OCI-LY7 (cell line): ENCODE measurements at regions not wholly inside any gene's neighbourhood (a gene's known extent, or its start where the extent isn't known, plus 50 kb on each side); places are given as distances from the start of the nearest gene placed in this dataset.

Experiments
- EZH2phosphoT487 ChIP-seq: fragments of 200-600 bp; sonication (generic); IDR thresholded peaks from 2 replicates; pipeline ENCODE4 v1.6.1; 2018; ENCODE audit warnings: low read depth, borderline replicate concordance, mild to moderate bottlenecking, mixed run types, antibody characterized with exemption, low read length, moderate library complexity, mixed read lengths
- TF ChIP-seq, protein P1 (sequence below): fragments of 200-600 bp; sonication (generic); conservative IDR thresholded peaks from 2 replicates; pipeline ENCODE4 v1.5.1; 2014; ENCODE audit warnings: mild to moderate bottlenecking, antibody characterized with exemption, low read length, moderate library complexity, mixed read lengths

DNA sequence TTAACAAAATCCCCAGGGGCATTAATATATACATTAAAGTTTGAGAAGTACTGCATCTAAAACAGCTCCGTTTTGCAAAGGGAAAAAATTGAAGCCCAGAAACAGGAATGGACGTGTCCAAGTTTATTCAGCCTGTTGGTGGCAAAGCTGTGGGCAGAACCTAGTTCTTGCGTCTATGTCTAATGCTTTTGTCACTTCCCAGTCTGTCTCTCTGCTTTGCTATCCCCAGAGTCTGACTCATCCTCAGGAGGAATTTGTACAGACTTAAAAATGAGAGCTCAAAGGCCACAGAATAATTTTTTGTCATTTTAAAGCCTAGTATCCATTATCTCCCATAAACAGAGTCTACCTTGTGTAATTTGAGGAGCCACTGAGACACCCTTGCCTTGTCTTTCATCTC, 330.9 kb upstream of the GRIA1 start:
- TF ChIP-seq, protein P1, sequence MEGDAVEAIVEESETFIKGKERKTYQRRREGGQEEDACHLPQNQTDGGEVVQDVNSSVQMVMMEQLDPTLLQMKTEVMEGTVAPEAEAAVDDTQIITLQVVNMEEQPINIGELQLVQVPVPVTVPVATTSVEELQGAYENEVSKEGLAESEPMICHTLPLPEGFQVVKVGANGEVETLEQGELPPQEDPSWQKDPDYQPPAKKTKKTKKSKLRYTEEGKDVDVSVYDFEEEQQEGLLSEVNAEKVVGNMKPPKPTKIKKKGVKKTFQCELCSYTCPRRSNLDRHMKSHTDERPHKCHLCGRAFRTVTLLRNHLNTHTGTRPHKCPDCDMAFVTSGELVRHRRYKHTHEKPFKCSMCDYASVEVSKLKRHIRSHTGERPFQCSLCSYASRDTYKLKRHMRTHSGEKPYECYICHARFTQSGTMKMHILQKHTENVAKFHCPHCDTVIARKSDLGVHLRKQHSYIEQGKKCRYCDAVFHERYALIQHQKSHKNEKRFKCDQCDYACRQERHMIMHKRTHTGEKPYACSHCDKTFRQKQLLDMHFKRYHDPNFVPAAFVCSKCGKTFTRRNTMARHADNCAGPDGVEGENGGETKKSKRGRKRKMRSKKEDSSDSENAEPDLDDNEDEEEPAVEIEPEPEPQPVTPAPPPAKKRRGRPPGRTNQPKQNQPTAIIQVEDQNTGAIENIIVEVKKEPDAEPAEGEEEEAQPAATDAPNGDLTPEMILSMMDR = no peak
- TF ChIP-seq EZH2phosphoT487 = no peak
